Esophagus muscularis mucosa (tissue), 4 donors: ENCODE measurements at regions not wholly inside any gene's neighbourhood (a gene's known extent, or its start where the extent isn't known, plus 50 kb on each side); places are given as distances from the start of the nearest gene placed in this dataset.
"Not testable (repeated sequence)": the region's sequence is repeated elsewhere in the genome, so short reads cannot be mapped to it uniquely, and the experiment has no call there.

Experiments
- DNase-seq: peaks from one replicate; pipeline ENCODE4 v3.0.0-alpha.2; 2017; ENCODE audit errors: extremely low spot score
- H3K27ac ChIP-seq, 4 donors: fragments of 200-600 bp; sonication (generic); replicated peaks in 1 of 4; 1 replicate in 3 of 4; 2 replicates in 1 of 4; pipeline ENCODE4 v1.5.1; 2016 to 2019; ENCODE audit warnings: mild to moderate bottlenecking in 1 of 4
- H3K27me3 ChIP-seq, 4 donors: fragments of 200-600 bp; sonication (generic); one replicate each; pipeline versions ENCODE4 v1.5.1 to v1.6.0; 2016 to 2019
- H3K36me3 ChIP-seq, 4 donors: fragments of 200-600 bp; sonication (generic); one replicate each; pipeline ENCODE4 v1.5.1; 2016 to 2019
- H3K4me1 ChIP-seq, 4 donors: fragments of 200-600 bp; sonication (generic); one replicate each; pipeline ENCODE4 v1.5.1; 2016 to 2019
- H3K4me3 ChIP-seq, 4 donors: fragments of 200-600 bp; sonication (generic); 1 replicate in 2 of 4; 2 replicates in 2 of 4; pipeline ENCODE4 v1.5.1; 2016 to 2019; ENCODE audit warnings: mild to moderate bottlenecking in 4 of 4, moderate library complexity in 1 of 4
- H3K9me3 ChIP-seq, 4 donors: fragments of 200-600 bp; sonication (generic); 1 replicate in 3 of 4; 2 replicates in 1 of 4; pipeline ENCODE4 v1.5.1; 2016 to 2019
- EP300 ChIP-seq: sonication (generic); formaldehyde crosslinking; IDR thresholded peaks from one replicate; pipeline ENCODE4 v1.6.1; 2017; ENCODE audit warnings: antibody characterized with exemption
- POLR2A ChIP-seq: fragments of 450-650 bp; IDR thresholded peaks from one replicate; pipeline ENCODE4 v1.6.1; 2017; ENCODE audit warnings: antibody characterized with exemption, moderate library complexity, mild to moderate bottlenecking, low read depth
- POLR2AphosphoS5 ChIP-seq, 2 donors: sonication (generic); formaldehyde crosslinking; IDR thresholded peaks; one replicate each; pipeline ENCODE4 v1.6.1; 2017; ENCODE audit warnings: antibody characterized with exemption in 2 of 2
- WGBS: methylation state at CpG from one replicate; pipeline ENCODE4 v1.1.5; 2018; 5-methylcytosine and 5-hydroxymethylcytosine counted together
- intact Hi-C: fragments of 100-400 bp; cut with DNase I; formaldehyde crosslinking; loops from one replicate; pipeline ENCODE4 v1.15.1; 2023
- TF ChIP-seq, protein P1 (sequence below), 3 experiments: fragments of 200-600 bp in 2 of 3; fragments of 450-650 bp in 1 of 3; sonication (generic) in 2 of 3; IDR thresholded peaks; one replicate each; pipeline ENCODE4 v1.5.1; 2017 to 2019; ENCODE audit warnings: antibody characterized with exemption in 3 of 3, mild to moderate bottlenecking in 2 of 3, moderate library complexity in 1 of 3

- Histone ChIP-seq H3K36me3 (no peaks in the 10 kb centered on the region), H3K27me3 (no peaks in the 10 kb centered on the region), H3K27ac (no peak overlapping the region), H3K9me3 (no peaks in the 10 kb centered on the region), H3K4me3 (no peak overlapping the region), H3K4me1 (peaks cover 9 to 15% (median 12%) of the 10 kb centered on the region in 4 donors)
- TF ChIP-seq POLR2AphosphoS5 (IDR thresholded peaks at IDR 0.05) = no peak
- TF ChIP-seq POLR2A = no peak
- TF ChIP-seq EP300 = no peak
- TF ChIP-seq, protein P1, sequence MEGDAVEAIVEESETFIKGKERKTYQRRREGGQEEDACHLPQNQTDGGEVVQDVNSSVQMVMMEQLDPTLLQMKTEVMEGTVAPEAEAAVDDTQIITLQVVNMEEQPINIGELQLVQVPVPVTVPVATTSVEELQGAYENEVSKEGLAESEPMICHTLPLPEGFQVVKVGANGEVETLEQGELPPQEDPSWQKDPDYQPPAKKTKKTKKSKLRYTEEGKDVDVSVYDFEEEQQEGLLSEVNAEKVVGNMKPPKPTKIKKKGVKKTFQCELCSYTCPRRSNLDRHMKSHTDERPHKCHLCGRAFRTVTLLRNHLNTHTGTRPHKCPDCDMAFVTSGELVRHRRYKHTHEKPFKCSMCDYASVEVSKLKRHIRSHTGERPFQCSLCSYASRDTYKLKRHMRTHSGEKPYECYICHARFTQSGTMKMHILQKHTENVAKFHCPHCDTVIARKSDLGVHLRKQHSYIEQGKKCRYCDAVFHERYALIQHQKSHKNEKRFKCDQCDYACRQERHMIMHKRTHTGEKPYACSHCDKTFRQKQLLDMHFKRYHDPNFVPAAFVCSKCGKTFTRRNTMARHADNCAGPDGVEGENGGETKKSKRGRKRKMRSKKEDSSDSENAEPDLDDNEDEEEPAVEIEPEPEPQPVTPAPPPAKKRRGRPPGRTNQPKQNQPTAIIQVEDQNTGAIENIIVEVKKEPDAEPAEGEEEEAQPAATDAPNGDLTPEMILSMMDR (IDR thresholded peaks at IDR 0.05) = no peak
- intact Hi-C loops = no loop called here
- no peak for DNase-seq
- whole genome bisulfite sequencing = 47% methylated on average over 1 of the region's 1 CpG
Measured at GRCh38 chr18:39448942-39449341, 1883.3 kb upstream of the CELF4 start.

DNA sequence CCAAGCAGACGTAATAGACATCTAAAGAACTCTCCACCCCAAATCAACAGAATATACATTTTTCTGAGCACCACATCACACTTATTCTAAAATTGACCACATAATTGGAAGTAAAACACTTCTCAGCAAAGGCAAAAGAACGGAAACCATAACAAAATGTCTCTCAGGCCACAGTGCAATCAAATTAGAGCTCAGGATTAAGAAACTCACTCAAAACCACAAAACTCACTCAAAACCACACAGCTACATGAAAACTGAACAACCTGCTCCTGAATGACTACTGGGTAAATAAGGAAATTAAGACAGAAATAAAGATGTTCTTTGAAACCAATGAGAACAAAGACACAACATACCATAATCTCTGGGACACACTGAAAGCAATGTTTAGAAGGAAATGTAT, 1879.4 kb upstream of the CELF4 start:
- H3K27ac ChIP-seq, H3K9me3 ChIP-seq, H3K27me3 ChIP-seq, DNase-seq, H3K4me3 ChIP-seq, H3K36me3 ChIP-seq, H3K4me1 ChIP-seq, intact Hi-C loops: not testable (repeated sequence)
- WGBS = 86% methylated on average over 2 of the region's 2 CpGs

- Histone ChIP-seq H3K27me3 (no peaks in the 10 kb centered on the region), H3K9me3 (no peaks in the 10 kb centered on the region), H3K4me1 (no peaks in the 10 kb centered on the region), H3K36me3 (no peaks in the 10 kb centered on the region), H3K4me3 (no peak overlapping the region), H3K27ac (no peak overlapping the region)
- no peak for TF ChIP-seq POLR2AphosphoS5 (IDR thresholded peaks at IDR 0.05)
- TF ChIP-seq EP300 = no peak
- no peak for TF ChIP-seq POLR2A
- TF ChIP-seq, protein P1 (IDR thresholded peaks at IDR 0.05) = no peak
- intact Hi-C loops = no loop called here
- WGBS = 86% methylated on average over 2 of the region's 2 CpGs
- no peak for DNase-seq
Measured at GRCh38 chr18:39441648-39442047, 1876.0 kb upstream of the CELF4 start.

GRCh38 chr18:39435996-39436395, 1870.4 kb upstream of the CELF4 start:
- Histone ChIP-seq H3K27ac (no peak overlapping the region), H3K36me3 (no peaks in the 10 kb centered on the region), H3K9me3 (no peaks in the 10 kb centered on the region), H3K4me1 (peaks cover 0 to 14% (median 7%) of the 10 kb centered on the region in 4 donors), H3K27me3 (no peaks in the 10 kb centered on the region), H3K4me3 (no peak overlapping the region)
- TF ChIP-seq POLR2A (no peak), POLR2AphosphoS5 (IDR thresholded peaks at IDR 0.05) (no peak), EP300 (no peak)
- TF ChIP-seq, protein P1 (IDR thresholded peaks at IDR 0.05) = no peak
- WGBS = 77% methylated on average over 1 of the region's 1 CpG
- intact Hi-C loops = no loop called here
- DNase-seq = no peak

DNA sequence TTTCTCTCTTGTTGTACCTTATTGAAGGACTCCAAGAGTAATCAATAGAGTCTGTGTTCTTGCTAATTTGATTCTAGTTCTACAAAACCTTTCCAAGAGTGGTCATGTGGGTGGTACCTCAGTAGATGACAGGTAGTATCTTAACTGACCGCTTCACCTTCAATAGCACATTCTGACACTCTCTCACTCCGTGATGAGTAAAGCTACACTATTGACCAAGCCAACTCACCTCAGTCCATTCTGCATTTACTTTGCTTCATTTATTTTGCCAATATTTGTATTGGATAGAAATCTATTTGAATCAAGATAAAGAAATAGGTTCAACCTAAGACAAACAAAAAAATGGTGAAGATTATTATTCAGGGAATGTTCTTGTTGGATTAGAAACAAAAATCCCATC, 1869.6 kb upstream of the CELF4 start:
- 88% methylated on average over 2 of the region's 2 CpGs for WGBS
- no peaks in the 10 kb centered on the region for H3K9me3 ChIP-seq
- H3K27me3 ChIP-seq = no peaks in the 10 kb centered on the region
- peaks cover 0 to 14% (median 7%) of the 10 kb centered on the region in 4 donors for H3K4me1 ChIP-seq
- no peak overlapping the region for H3K4me3 ChIP-seq
- H3K36me3 ChIP-seq = no peaks in the 10 kb centered on the region
- DNase-seq = no peak
- H3K27ac ChIP-seq = no peak overlapping the region
- TF ChIP-seq, protein P1 (IDR thresholded peaks at IDR 0.05) = no peak
- TF ChIP-seq POLR2A (no peak), EP300 (no peak), POLR2AphosphoS5 (IDR thresholded peaks at IDR 0.05) (no peak)
- intact Hi-C loops = no loop called here
